HUES6 (cell line): ENCODE measurements at regions not wholly inside any gene's neighbourhood (a gene's known extent, or its start where the extent isn't known, plus 50 kb on each side); places are given as distances from the start of the nearest gene placed in this dataset.
"Not testable (repeated sequence)": the region's sequence is repeated elsewhere in the genome, so short reads cannot be mapped to it uniquely, and the experiment has no call there.

ENCODE experiments used
- H3K27ac ChIP-seq: 2 replicates; pipeline ENCODE4 v1.7.0; 2013; ENCODE audit warnings: low read depth, mild to moderate bottlenecking, low read length, inconsistent platforms
- H3K27me3 ChIP-seq: 2 replicates; pipeline ENCODE4 v1.6.1; 2013; ENCODE audit warnings: low read length; ENCODE audit not compliant: control insufficient read depth, insufficient read depth
- H3K36me3 ChIP-seq: 2 replicates; pipeline ENCODE4 v1.6.1; 2013; ENCODE audit warnings: low read length; ENCODE audit not compliant: control insufficient read depth, insufficient read depth
- H3K4me1 ChIP-seq: 2 replicates; pipeline ENCODE4 v1.6.1; 2013; ENCODE audit warnings: low read length; ENCODE audit not compliant: control insufficient read depth, insufficient read depth
- H3K4me3 ChIP-seq: 2 replicates; pipeline ENCODE4 v1.5.1; 2013; ENCODE audit warnings: low read depth, low read length
- H3K9ac ChIP-seq: one replicate; pipeline ENCODE4 v1.6.1; 2013; ENCODE audit warnings: mild to moderate bottlenecking, low read length
- H3K9me3 ChIP-seq: 2 replicates; pipeline ENCODE4 v1.6.1; 2013; ENCODE audit warnings: low read depth, low read length; ENCODE audit not compliant: control insufficient read depth, insufficient read depth

GRCh38 chr12:92405801-92406251 is 260.2 kb upstream of the BTG1 start:
- H3K9ac ChIP-seq, H3K36me3 ChIP-seq: not testable (repeated sequence)

GRCh38 chr12:92404921-92405320 is 259.3 kb upstream of the BTG1 start:
- no peak overlapping the region for H3K27ac ChIP-seq
- no peak overlapping the region for H3K9ac ChIP-seq

More at GRCh38 chr12:92405801-92406251, 260.2 kb upstream of the BTG1 start:
- not testable (repeated sequence) for H3K4me1 ChIP-seq, H3K27ac ChIP-seq, H3K9me3 ChIP-seq, H3K27me3 ChIP-seq, H3K4me3 ChIP-seq

GRCh38 chr12:92404259-92404894 is 258.7 kb upstream of the BTG1 start:
- Histone ChIP-seq H3K4me3 (no peak overlapping the region), H3K36me3 (no peaks in the 10 kb centered on the region), H3K27me3 (no peaks in the 10 kb centered on the region), H3K4me1 (no peaks in the 10 kb centered on the region), H3K9ac (no peak overlapping the region), H3K27ac (no peak overlapping the region), H3K9me3 (no peaks in the 10 kb centered on the region; the same call in 1 of the 2 replicates)

More at GRCh38 chr12:92404921-92405320, 259.3 kb upstream of the BTG1 start:
- no peaks in the 10 kb centered on the region for H3K4me1 ChIP-seq
- H3K4me3 ChIP-seq: no peak overlapping the region
- no peaks in the 10 kb centered on the region for H3K36me3 ChIP-seq
- H3K27me3 ChIP-seq: no peaks in the 10 kb centered on the region
- H3K9me3 ChIP-seq: no peaks in the 10 kb centered on the region; the same call in 1 of the 2 replicates

DNA sequence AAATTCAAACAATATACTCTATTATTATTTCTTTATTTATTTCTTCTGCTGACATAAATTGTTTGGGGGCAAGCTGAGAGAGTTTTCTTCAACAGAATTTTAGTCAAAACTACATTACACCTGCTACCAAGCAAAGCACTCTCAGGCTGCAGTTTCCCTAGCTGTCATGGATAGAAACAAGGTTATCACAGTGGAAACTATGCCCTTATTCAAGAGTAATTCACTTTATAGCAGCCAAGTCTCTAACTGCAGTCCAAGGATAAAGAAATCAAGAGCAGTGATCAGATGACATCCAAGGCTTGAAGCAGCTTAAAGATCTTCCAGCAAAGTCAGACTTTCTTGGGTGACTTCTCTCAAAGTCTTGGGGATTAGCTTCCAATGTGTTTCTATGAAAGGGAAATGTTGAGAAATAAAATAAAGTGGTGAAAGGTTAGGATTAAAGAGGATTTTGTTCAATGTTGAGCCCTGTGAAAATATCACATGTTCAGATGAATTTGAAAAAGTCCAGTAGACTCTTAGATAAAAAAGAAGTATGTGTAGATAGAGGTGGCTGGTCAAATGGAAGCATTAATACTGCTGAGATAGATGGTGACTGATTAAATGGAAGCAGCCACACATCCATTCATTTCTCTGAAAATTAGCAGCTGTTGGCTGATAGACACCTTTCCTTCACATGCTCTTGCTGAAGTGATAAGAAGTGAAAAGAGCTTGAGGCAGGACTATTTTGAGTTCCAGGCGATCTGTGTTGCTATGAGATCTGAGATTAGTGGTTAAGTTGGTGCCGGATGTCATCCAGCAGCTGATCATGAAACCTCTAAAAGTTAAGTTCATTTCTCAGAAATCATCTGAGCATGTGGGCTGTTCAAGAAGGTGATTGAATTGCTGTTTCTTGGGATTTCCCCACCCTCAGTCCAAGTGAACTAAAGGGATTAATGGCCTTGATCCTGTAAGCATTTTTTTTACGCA is 257.8 kb upstream of the BTG1 start:
- no peaks in the 10 kb centered on the region for H3K9me3 ChIP-seq
- no peaks in the 10 kb centered on the region for H3K27me3 ChIP-seq
- H3K4me1 ChIP-seq: peaks cover 5% of the 10 kb centered on the region
- no peak overlapping the region for H3K27ac ChIP-seq
- H3K4me3 ChIP-seq: no peak overlapping the region
- no peak overlapping the region for H3K9ac ChIP-seq
- no peaks in the 10 kb centered on the region for H3K36me3 ChIP-seq

- Histone ChIP-seq H3K4me1 (peaks cover 5% of the 10 kb centered on the region), H3K4me3 (no peak overlapping the region), H3K27me3 (no peaks in the 10 kb centered on the region), H3K36me3 (no peaks in the 10 kb centered on the region), H3K9me3 (0 out of 2 replicates have a peak, but pooled peaks cover 3% of the 10 kb centered on the region), H3K9ac (no peak overlapping the region), H3K27ac (no peak overlapping the region)
Measured at GRCh38 chr12:92402415-92402814, 256.8 kb upstream of the BTG1 start.

- Histone ChIP-seq H3K36me3 (no peaks in the 10 kb centered on the region), H3K27ac (no peak overlapping the region), H3K9ac (no peak overlapping the region), H3K4me3 (no peak overlapping the region), H3K4me1 (peaks cover 5% of the 10 kb centered on the region), H3K9me3 (peaks cover 5% of the 10 kb centered on the region; the same call in 1 of the 2 replicates), H3K27me3 (no peaks in the 10 kb centered on the region)
Measured at GRCh38 chr12:92400006-92400405, 254.4 kb upstream of the BTG1 start.

GRCh38 chr12:92398565-92399309 is 253.1 kb upstream of the BTG1 start:
- no peak overlapping the region for H3K4me3 ChIP-seq
- H3K9ac ChIP-seq: no peak overlapping the region
- no peaks in the 10 kb centered on the region for H3K27me3 ChIP-seq
- no peaks in the 10 kb centered on the region for H3K36me3 ChIP-seq
- no peak overlapping the region for H3K27ac ChIP-seq
- H3K4me1 ChIP-seq: peaks cover 5% of the 10 kb centered on the region
- H3K9me3 ChIP-seq: peaks cover 12% of the 10 kb centered on the region

GRCh38 chr12:92396647-92397252 is 251.1 kb upstream of the BTG1 start:
- Histone ChIP-seq H3K4me3 (no peak overlapping the region), H3K27me3 (no peaks in the 10 kb centered on the region), H3K36me3 (no peaks in the 10 kb centered on the region), H3K9me3 (peaks cover 30% of the 10 kb centered on the region), H3K9ac (no peak overlapping the region), H3K4me1 (peaks cover 5% of the 10 kb centered on the region), H3K27ac (no peak overlapping the region)

DNA sequence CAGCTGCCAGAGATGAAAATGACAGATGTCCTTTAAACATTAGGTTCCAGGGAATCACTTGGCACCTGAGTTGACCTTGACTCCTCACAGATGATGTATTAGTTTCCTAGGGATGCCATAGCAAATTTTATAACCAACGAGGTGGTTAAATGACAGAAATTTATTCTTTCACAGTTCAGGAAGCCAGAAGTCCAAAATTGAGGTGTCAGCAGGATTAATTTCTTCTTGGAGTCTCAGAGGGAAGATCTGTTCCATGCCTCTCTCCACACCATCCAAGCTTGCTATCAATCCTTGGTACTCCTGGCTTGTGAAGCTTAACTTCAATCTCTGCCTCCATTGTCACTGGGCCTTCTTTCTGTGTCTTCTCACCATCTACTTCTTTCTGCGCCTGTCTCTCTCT is 249.7 kb upstream of the BTG1 start:
- no peak overlapping the region for H3K4me3 ChIP-seq
- H3K9ac ChIP-seq: no peak overlapping the region
- H3K9me3 ChIP-seq: peaks cover 31% of the 10 kb centered on the region
- no peak overlapping the region for H3K27ac ChIP-seq
- H3K27me3 ChIP-seq: no peaks in the 10 kb centered on the region
- H3K36me3 ChIP-seq: no peaks in the 10 kb centered on the region
- H3K4me1 ChIP-seq: peaks cover 5% of the 10 kb centered on the region

- Histone ChIP-seq H3K4me3 (no peak overlapping the region), H3K9me3 (peaks cover 31% of the 10 kb centered on the region), H3K9ac (no peak overlapping the region), H3K27ac (no peak overlapping the region), H3K27me3 (no peaks in the 10 kb centered on the region), H3K36me3 (no peaks in the 10 kb centered on the region), H3K4me1 (peaks cover 5% of the 10 kb centered on the region)
Measured at GRCh38 chr12:92394895-92395294, 249.2 kb upstream of the BTG1 start.
